ENCODE measurements at regions not wholly inside any gene's neighbourhood (a gene's known extent, or its start where the extent isn't known, plus 50 kb on each side); places are given as distances from the start of the nearest gene placed in this dataset.

GRCh38 chr2:145829931-145830330, 1310.0 kb upstream of the ZEB2 start:
- ChIA-PET CTCF (no interaction called here), POLR2A (no interaction called here), RAD21 (ENCODE audit: low non-redundant PET in 1 of 2, low total read pairs in 2 of 2, uncharacterized antibody in 2 of 2, unreplicated experiment in 2 of 2) (no interaction called here)
- Histone ChIP-seq H3K79me2 (ENCODE audit: insufficient read depth, low read length) (no peaks in the 10 kb centered on the region), H3K4me3 (replicated peaks in 1 of 2; ENCODE audit: low read depth in 1 of 2, low read length in 2 of 2) (no peak overlapping the region), H3K27ac (ENCODE audit: low read depth, low read length) (no peak overlapping the region), H3K4me2 (ENCODE audit: low read length) (no peak overlapping the region), H4K20me1 (ENCODE audit: insufficient read depth) (no peaks in the 10 kb centered on the region), H3K9me3 (ENCODE audit: control insufficient read depth in 1 of 2, insufficient read depth in 1 of 2, low read depth in 1 of 2, low read length in 2 of 2) (no peaks in the 10 kb centered on the region), H3K9ac (ENCODE audit: low read length) (no peak overlapping the region), H3K27me3 (ENCODE audit: insufficient read depth, low read length) (no peaks in the 10 kb centered on the region), H3K4me1 (ENCODE audit: control insufficient read depth in 1 of 2, insufficient read depth in 2 of 2, low read length in 2 of 2) (no peaks in the 10 kb centered on the region), H2AFZ (ENCODE audit: low read depth, low read length, poor library complexity, severe bottlenecking) (no peak overlapping the region), H3K36me3 (ENCODE audit: control insufficient read depth in 1 of 2, insufficient read depth in 2 of 2, low read length in 2 of 2) (no peaks in the 10 kb centered on the region), H3K9me2 (ENCODE audit: insufficient read depth) (no peaks in the 10 kb centered on the region)
- DNase-seq (ENCODE audit: low read depth, low spot score): no peak
- TF ChIP-seq POLR2AphosphoS5 (IDR thresholded peaks at IDR 0.05; ENCODE audit: low read depth, low read length) (no peak), ZBTB33 (IDR thresholded peaks at IDR 0.05; ENCODE audit: extremely low read depth, insufficient replicate concordance, low read length) (no peak), CEBPB (IDR thresholded peaks at IDR 0.05; ENCODE audit: low read depth) (no peak)
- no peak for ATAC-seq
- BruUV-seq (replicated peaks): no TSS peak
- intact Hi-C loops (cut with micrococcal nuclease): no loop called here

- Histone ChIP-seq H3K4me1 (ENCODE audit: control insufficient read depth in 1 of 2, insufficient read depth in 2 of 2, low read length in 2 of 2) (no peaks in the 10 kb centered on the region), H3K9me3 (ENCODE audit: control insufficient read depth in 1 of 2, insufficient read depth in 1 of 2, low read depth in 1 of 2, low read length in 2 of 2) (no peaks in the 10 kb centered on the region), H3K27ac (ENCODE audit: low read depth, low read length) (no peak overlapping the region), H3K79me2 (ENCODE audit: insufficient read depth, low read length) (no peaks in the 10 kb centered on the region), H2AFZ (ENCODE audit: low read depth, low read length, poor library complexity, severe bottlenecking) (no peak overlapping the region), H3K9ac (ENCODE audit: low read length) (no peak overlapping the region), H3K4me3 (replicated peaks in 1 of 2; ENCODE audit: low read depth in 1 of 2, low read length in 2 of 2) (no peak overlapping the region), H3K27me3 (ENCODE audit: insufficient read depth, low read length) (no peaks in the 10 kb centered on the region), H3K36me3 (ENCODE audit: control insufficient read depth in 1 of 2, insufficient read depth in 2 of 2, low read length in 2 of 2) (no peaks in the 10 kb centered on the region), H4K20me1 (ENCODE audit: insufficient read depth) (no peaks in the 10 kb centered on the region), H3K4me2 (ENCODE audit: low read length) (no peak overlapping the region), H3K9me2 (ENCODE audit: insufficient read depth) (no peaks in the 10 kb centered on the region)
- no TSS peak for BruUV-seq (replicated peaks)
- intact Hi-C loops (cut with micrococcal nuclease): no loop called here
- ATAC-seq (no peak), DNase-seq (ENCODE audit: low read depth, low spot score) (no peak)
- ChIA-PET CTCF (no interaction called here), POLR2A (no interaction called here), RAD21 (ENCODE audit: low non-redundant PET in 1 of 2, low total read pairs in 2 of 2, uncharacterized antibody in 2 of 2, unreplicated experiment in 2 of 2) (no interaction called here)
- TF ChIP-seq POLR2A (IDR thresholded peaks at IDR 0.05; ENCODE audit: borderline replicate concordance, extremely low read depth, insufficient read depth, insufficient read length) (no peak), ZNF274 (IDR thresholded peaks at IDR 0.05; ENCODE audit: low read depth, low read length) (no peak), CTCF (IDR thresholded peaks at IDR 0.05 in 2 of 3, conservative IDR thresholded peaks at IDR 0.05 in 1 of 3; ENCODE audit: borderline replicate concordance in 1 of 3, insufficient read depth in 1 of 3, low read depth in 2 of 3, low read length in 2 of 3) (no peak), POLR2AphosphoS5 (IDR thresholded peaks at IDR 0.05; ENCODE audit: low read depth, low read length) (no peak), CEBPB (IDR thresholded peaks at IDR 0.05; ENCODE audit: low read depth) (no peak), RAD21 (IDR thresholded peaks at IDR 0.05; ENCODE audit: low read depth) (no peak), SRF (IDR thresholded peaks at IDR 0.05; ENCODE audit: low read depth) (no peak), ZBTB33 (IDR thresholded peaks at IDR 0.05; ENCODE audit: extremely low read depth, insufficient replicate concordance, low read length) (no peak), ZFX (IDR thresholded peaks at IDR 0.05) (no peak), SP1 (IDR thresholded peaks at IDR 0.05; ENCODE audit: low read depth) (no peak), YY1 (IDR thresholded peaks at IDR 0.05; ENCODE audit: extremely low read depth, insufficient replicate concordance, low read depth, low read length) (no peak), EZH2 (IDR thresholded peaks at IDR 0.05) (no peak)
Observed at GRCh38 chr2:145827235-145827634, 1307.3 kb upstream of the ZEB2 start.
